Ovary (tissue), 3 donors: ENCODE measurements at regions not wholly inside any gene's neighbourhood (a gene's known extent, or its start where the extent isn't known, plus 50 kb on each side); places are given as distances from the start of the nearest gene placed in this dataset.

ENCODE experiments used
- CTCF ChIP-seq, 3 donors: fragments of 450-650 bp in 2 of 3; fragments of 200-600 bp in 1 of 3; IDR thresholded peaks; one replicate each; pipeline versions ENCODE4 v1.5.1 to v1.8.0; 2016 to 2022; ENCODE audit warnings: antibody characterized with exemption in 3 of 3, mild to moderate bottlenecking in 1 of 3
- EP300 ChIP-seq: sonication (generic); formaldehyde crosslinking; IDR thresholded peaks from one replicate; pipeline ENCODE4 v1.6.1; 2017; ENCODE audit warnings: antibody characterized with exemption
- POLR2A ChIP-seq: fragments of 450-650 bp; IDR thresholded peaks from one replicate; pipeline ENCODE4 v1.6.1; 2017; ENCODE audit warnings: antibody characterized with exemption, mild to moderate bottlenecking, moderate library complexity
- donor health status: DM: no; HTN: no; CAD: no.

DNA sequence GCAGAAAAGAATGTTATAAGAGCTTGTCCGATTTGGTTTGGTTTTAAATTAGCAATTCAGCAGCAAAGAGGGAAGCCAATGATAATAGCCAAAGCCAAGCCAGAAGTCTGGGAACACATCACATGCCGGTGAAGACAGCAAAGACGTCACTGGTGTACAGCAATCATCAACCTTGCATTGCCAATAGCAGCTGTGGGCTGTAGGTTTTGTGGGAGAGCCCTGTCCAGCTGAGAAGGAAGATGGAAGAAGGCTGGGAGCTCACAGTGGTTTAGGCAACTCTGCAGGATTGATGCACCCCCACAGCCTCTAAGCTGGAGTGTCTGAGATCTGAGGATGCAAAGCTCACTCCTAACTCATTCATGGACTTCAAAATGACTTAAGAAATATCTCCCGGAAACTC lies 338.7 kb downstream of the SIPA1L2 start:
- TF ChIP-seq POLR2A (no peak), CTCF (IDR thresholded peaks at IDR 0.05) (no peak), EP300 (no peak)
